H1 (cell line): ENCODE measurements at regions not wholly inside any gene's neighbourhood (a gene's known extent, or its start where the extent isn't known, plus 50 kb on each side); places are given as distances from the start of the nearest gene placed in this dataset.
"Not testable (repeated sequence)": the region's sequence is repeated elsewhere in the genome, so short reads cannot be mapped to it uniquely, and the experiment has no call there.

Source experiments
- CTCF ChIA-PET: fragments of 300-600 bp; sonication (Branson Sonifier 250); formaldehyde crosslinking; loops from one replicate; lab custom pipeline; 2021; ENCODE audit not compliant: partially characterized antibody; lab: Charles Lee
- POLR2A ChIA-PET: fragments of 300-600 bp; sonication (Branson Sonifier 250); formaldehyde crosslinking; loops from one replicate; lab custom pipeline; 2021; ENCODE audit warnings: inconsistent platforms; ENCODE audit not compliant: partially characterized antibody; lab: Charles Lee
- DNase-seq, 2 experiments: peaks; one replicate each; pipeline versions ENCODE4 v3.0.0 to v3.0.0-alpha.2; 2010 to 2022; ENCODE audit warnings: low spot score in 2 of 2, low read depth in 1 of 2, mixed read lengths in 1 of 2
- FAIRE-seq: peaks from 2 replicates; lab custom pipeline; 2011; peaks lifted over from hg19 to GRCh38; lab: Jason Lieb, UNC
- H2AFZ ChIP-seq: 2 replicates; pipeline ENCODE4 v1.8.1; 2012; ENCODE audit warnings: low read length, inconsistent platforms
- H2AK5ac ChIP-seq: 2 replicates; pipeline ENCODE4 v1.6.1; 2013; ENCODE audit warnings: low read depth, low read length
- H2BK120ac ChIP-seq: replicated peaks from 2 replicates; pipeline ENCODE3; 2013; ENCODE audit warnings: low read depth, low read length, inconsistent platforms
- H2BK12ac ChIP-seq: 2 replicates; pipeline ENCODE4 v1.6.1; 2013; ENCODE audit warnings: low read depth, low read length
- H2BK15ac ChIP-seq: 2 replicates; pipeline ENCODE4 v1.6.1; 2013; ENCODE audit warnings: low read length
- H2BK20ac ChIP-seq: 2 replicates; pipeline ENCODE4 v1.6.1; 2013; ENCODE audit warnings: low read length
- H2BK5ac ChIP-seq: 2 replicates; pipeline ENCODE4 v1.6.1; 2013; ENCODE audit warnings: low read depth, low read length
- H3K14ac ChIP-seq: 2 replicates; pipeline ENCODE4 v1.6.1; 2013; ENCODE audit warnings: inconsistent platforms; ENCODE audit not compliant: insufficient read length
- H3K18ac ChIP-seq: 2 replicates; pipeline ENCODE4 v1.6.1; 2013; ENCODE audit warnings: low read length; ENCODE audit errors: extremely low read depth
- H3K23ac ChIP-seq: 2 replicates; pipeline ENCODE4 v1.6.1; 2013; ENCODE audit warnings: inconsistent platforms; ENCODE audit not compliant: insufficient read length
- H3K23me2 ChIP-seq: 2 replicates; pipeline ENCODE4 v1.6.1; 2013; ENCODE audit warnings: low read depth, low read length
- H3K27ac ChIP-seq: 2 replicates; pipeline ENCODE4 v1.6.1; 2011; ENCODE audit warnings: low read depth, low read length, inconsistent platforms
- H3K27me3 ChIP-seq, 4 experiments: replicated peaks in 1 of 4; 1 replicate in 1 of 4; 2 replicates in 3 of 4; pipeline versions ENCODE4 v1.6.1 to v1.8.1; 2011 to 2013; ENCODE audit warnings: low read length in 3 of 4, mild to moderate bottlenecking in 3 of 4, inconsistent platforms in 2 of 4, mixed read lengths in 2 of 4, moderate library complexity in 1 of 4; ENCODE audit not compliant: control insufficient read depth in 3 of 4, insufficient read depth in 3 of 4; ENCODE audit errors: extremely low read depth in 1 of 4
- H3K36me3 ChIP-seq, 4 experiments: 2 replicates each; pipeline versions ENCODE4 v1.6.1 to v1.8.1; 2011 to 2013; ENCODE audit warnings: mild to moderate bottlenecking in 4 of 4, low read length in 3 of 4, moderate library complexity in 2 of 4, control low read depth in 1 of 4, inconsistent platforms in 1 of 4; ENCODE audit not compliant: insufficient read depth in 4 of 4, control insufficient read depth in 2 of 4
- H3K4ac ChIP-seq: replicated peaks from 2 replicates; pipeline ENCODE3; 2013; ENCODE audit warnings: low read length, low read depth, mixed read lengths, inconsistent platforms; ENCODE audit not compliant: insufficient read length
- H3K4me1 ChIP-seq, 4 experiments: replicated peaks in 1 of 4; 1 replicate in 1 of 4; 2 replicates in 3 of 4; pipeline versions ENCODE4 v1.6.1 to v1.8.1; 2011 to 2013; ENCODE audit warnings: low read length in 3 of 4, inconsistent platforms in 2 of 4, mixed read lengths in 1 of 4; ENCODE audit not compliant: insufficient read depth in 4 of 4, control insufficient read depth in 3 of 4
- H3K4me2 ChIP-seq, 2 experiments: 2 replicates each; pipeline versions ENCODE4 v1.6.1 to v1.8.1; 2011 to 2013; ENCODE audit warnings: low read depth in 2 of 2, low read length in 2 of 2, control low read depth in 1 of 2, inconsistent platforms in 1 of 2, mild to moderate bottlenecking in 1 of 2; ENCODE audit not compliant: insufficient read depth in 1 of 2
- H3K4me3 ChIP-seq, 4 experiments: fragments of 200-600, 300-600 bp in 1 of 4; sonication (generic), shearing (Covaris generic), sonication (Bioruptor Twin) in 1 of 4; 2 replicates each; pipeline versions ENCODE4 v1.5.1 to v1.8.1; 2011 to 2016; ENCODE audit warnings: low read length in 4 of 4, low read depth in 3 of 4, control low read depth in 2 of 4, inconsistent platforms in 2 of 4, mild to moderate bottlenecking in 2 of 4, mixed read lengths in 1 of 4, moderate library complexity in 1 of 4; ENCODE audit not compliant: insufficient read depth in 2 of 4; ENCODE audit errors: extremely low read depth in 1 of 4
- H3K56ac ChIP-seq: replicated peaks from 2 replicates; pipeline ENCODE3; 2013; ENCODE audit warnings: low read depth, mild to moderate bottlenecking, mixed read lengths, low read length, inconsistent platforms; ENCODE audit not compliant: insufficient read length
- H3K79me1 ChIP-seq: 2 replicates; pipeline ENCODE4 v1.6.1; 2013; ENCODE audit warnings: low read depth, low read length, control low read depth
- H3K79me2 ChIP-seq, 2 experiments: 2 replicates each; pipeline versions ENCODE4 v1.6.1 to v1.8.1; 2012 to 2013; ENCODE audit warnings: low read length in 2 of 2, mild to moderate bottlenecking in 2 of 2, inconsistent platforms in 1 of 2; ENCODE audit not compliant: insufficient read depth in 2 of 2, control insufficient read depth in 1 of 2
- H3K9ac ChIP-seq, 4 experiments: replicated peaks in 1 of 4; 1 replicate in 1 of 4; 2 replicates in 3 of 4; pipeline versions ENCODE4 v1.6.1 to v1.8.1; 2011 to 2013; ENCODE audit warnings: low read depth in 3 of 4, low read length in 3 of 4, control low read depth in 2 of 4, mild to moderate bottlenecking in 2 of 4, moderate library complexity in 2 of 4, inconsistent platforms in 1 of 4; ENCODE audit errors: extremely low read depth in 1 of 4
- H3K9me3 ChIP-seq, 2 experiments: 2 replicates each; pipeline versions ENCODE4 v1.6.1 to v1.8.1; 2012 to 2013; ENCODE audit warnings: mild to moderate bottlenecking in 2 of 2, moderate library complexity in 2 of 2, control low read depth in 1 of 2, inconsistent platforms in 1 of 2, low read depth in 1 of 2, low read length in 1 of 2, mixed read lengths in 1 of 2; ENCODE audit not compliant: insufficient read depth in 2 of 2
- H4K20me1 ChIP-seq, 2 experiments: replicated peaks in 1 of 2; 2 replicates each; pipeline versions ENCODE3 to v1.8.1; 2011 to 2013; ENCODE audit warnings: inconsistent platforms in 2 of 2, low read length in 2 of 2, mild to moderate bottlenecking in 1 of 2; ENCODE audit not compliant: insufficient read depth in 2 of 2, control insufficient read depth in 1 of 2
- H4K5ac ChIP-seq: 2 replicates; pipeline ENCODE4 v1.6.1; 2013; ENCODE audit warnings: low read length, low read depth, mixed read lengths, inconsistent platforms; ENCODE audit not compliant: insufficient read length
- H4K8ac ChIP-seq: 2 replicates; pipeline ENCODE4 v1.8.0; 2013; ENCODE audit warnings: mild to moderate bottlenecking, moderate library complexity, low read length, inconsistent platforms; ENCODE audit not compliant: insufficient read depth; ENCODE audit errors: extremely low read depth
- H4K91ac ChIP-seq: replicated peaks from 2 replicates; pipeline ENCODE3; 2013; ENCODE audit warnings: low read length, mixed read lengths, inconsistent platforms; ENCODE audit not compliant: insufficient read length
- CBX5 ChIP-seq: fragments of 300-800, 300-1000 bp; sonication (generic); IDR thresholded peaks from 2 replicates; pipeline ENCODE4 v1.7.1; 2016; ENCODE audit warnings: antibody characterized with exemption, low read length, low read depth
- EZH2 ChIP-seq: fragments of 200-600 bp; sonication (generic); IDR thresholded peaks from 2 replicates; pipeline ENCODE4 v1.7.1; 2012; ENCODE audit warnings: low read depth, mild to moderate bottlenecking, moderate library complexity, low read length, inconsistent platforms; ENCODE audit not compliant: severe bottlenecking
- PHF8 ChIP-seq: fragments of 200-600 bp; sonication (generic); conservative IDR thresholded peaks from 2 replicates; pipeline ENCODE4 v1.7.1; 2012; ENCODE audit warnings: low read depth, mild to moderate bottlenecking, inconsistent platforms, low read length, moderate library complexity
- RAD21 ChIP-seq, 2 experiments: IDR thresholded peaks in 1 of 2; conservative IDR thresholded peaks in 1 of 2; 2 replicates each; pipeline ENCODE4 v1.6.1; 2011; ENCODE audit warnings: low read depth in 2 of 2, low read length in 2 of 2, improper control_type of control experiment in 1 of 2, inconsistent platforms in 1 of 2, mild to moderate bottlenecking in 1 of 2, moderate library complexity in 1 of 2
- RNF2 ChIP-seq: fragments of 200-900, 300-1000 bp; sonication (generic); IDR thresholded peaks from 2 replicates; pipeline ENCODE4 v1.7.1; 2016; ENCODE audit warnings: borderline replicate concordance, low read depth, mild to moderate bottlenecking, antibody characterized with exemption, low read length; ENCODE audit not compliant: poor library complexity, severe bottlenecking; ENCODE audit errors: missing control alignments
- RXRA ChIP-seq: IDR thresholded peaks from 2 replicates; pipeline ENCODE4 v1.6.1; 2011; ENCODE audit warnings: low read depth, mild to moderate bottlenecking, low read length, moderate library complexity; ENCODE audit not compliant: insufficient read depth
- ZNF274 ChIP-seq: IDR thresholded peaks from 2 replicates; pipeline ENCODE4 v1.7.0; 2012; ENCODE audit warnings: low read length, borderline replicate concordance; ENCODE audit errors: extremely low read depth
- WGBS, 2 experiments: shearing (Covaris generic) in 1 of 2; methylation state at CpG; one replicate each; pipeline versions ENCODE4 v1.1.6 to v1.1.7; 2013 to 2015; ENCODE audit warnings: low lambda C conversion rate in 2 of 2, mixed read lengths in 2 of 2, inconsistent platforms in 1 of 2, low coverage in 1 of 2, missing lambda C conversion rate in 1 of 2; ENCODE audit not compliant: insufficient replicate concordance in 2 of 2, insufficient coverage in 1 of 2, insufficient read length in 1 of 2; ENCODE audit errors: extremely low coverage in 1 of 2, missing lambda C conversion rate in 1 of 2; 5-methylcytosine and 5-hydroxymethylcytosine counted together
- TF ChIP-seq, protein P1 (sequence below): IDR thresholded peaks from 2 replicates; pipeline ENCODE4 v1.6.1; 2011; ENCODE audit warnings: low read length, improper control_type of control experiment

DNA sequence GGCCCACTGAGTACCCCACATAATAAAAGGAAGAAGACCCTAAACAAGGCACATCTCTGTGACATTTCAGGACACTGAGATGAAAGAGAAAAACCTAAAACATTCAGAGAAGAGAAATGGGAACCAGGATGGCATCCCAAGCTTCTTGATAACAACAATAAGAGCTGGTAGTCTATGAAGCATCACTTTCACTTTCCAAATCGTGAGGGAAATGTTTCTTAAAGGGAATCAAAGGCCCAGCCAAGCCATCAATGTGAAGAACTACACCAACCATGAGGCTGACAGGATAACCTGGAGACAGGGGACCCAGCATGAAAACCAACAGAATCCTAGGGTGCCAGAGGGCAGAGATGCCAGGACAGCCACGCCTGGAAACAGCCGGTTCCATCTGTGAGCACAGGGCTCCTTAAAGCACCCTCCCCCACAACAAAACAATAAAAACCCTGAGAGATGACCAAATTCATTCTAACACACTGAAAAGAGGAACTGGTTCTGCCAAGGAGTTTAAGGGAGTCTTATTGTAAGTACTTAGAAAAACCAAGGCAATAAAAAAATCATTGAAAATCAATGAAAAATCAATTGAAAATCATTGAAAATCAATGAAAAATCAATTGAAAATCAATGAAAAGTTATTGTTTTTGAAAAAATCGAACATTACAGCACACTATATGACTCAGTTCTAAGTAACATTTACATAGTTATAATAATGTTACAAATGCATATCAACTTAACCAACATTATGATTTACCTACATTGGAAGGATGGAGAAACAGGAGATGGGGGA, 141.5 kb upstream of the ERG start (continued):
- TF ChIP-seq EZH2, result no peak
- no peak for TF ChIP-seq RXRA
- no peak for TF ChIP-seq PHF8
- TF ChIP-seq, protein P1, sequence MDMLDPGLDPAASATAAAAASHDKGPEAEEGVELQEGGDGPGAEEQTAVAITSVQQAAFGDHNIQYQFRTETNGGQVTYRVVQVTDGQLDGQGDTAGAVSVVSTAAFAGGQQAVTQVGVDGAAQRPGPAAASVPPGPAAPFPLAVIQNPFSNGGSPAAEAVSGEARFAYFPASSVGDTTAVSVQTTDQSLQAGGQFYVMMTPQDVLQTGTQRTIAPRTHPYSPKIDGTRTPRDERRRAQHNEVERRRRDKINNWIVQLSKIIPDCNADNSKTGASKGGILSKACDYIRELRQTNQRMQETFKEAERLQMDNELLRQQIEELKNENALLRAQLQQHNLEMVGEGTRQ, result no peak
- TF ChIP-seq RAD21 (IDR thresholded peaks at IDR 0.05 in 1 of 2, conservative IDR thresholded peaks at IDR 0.05 in 1 of 2; ENCODE audit: low read depth in 2 of 2, low read length in 2 of 2), result no peak
- TF ChIP-seq CBX5, result no peak
- no peak for TF ChIP-seq ZNF274
- TF ChIP-seq RNF2, result no peak

DNA sequence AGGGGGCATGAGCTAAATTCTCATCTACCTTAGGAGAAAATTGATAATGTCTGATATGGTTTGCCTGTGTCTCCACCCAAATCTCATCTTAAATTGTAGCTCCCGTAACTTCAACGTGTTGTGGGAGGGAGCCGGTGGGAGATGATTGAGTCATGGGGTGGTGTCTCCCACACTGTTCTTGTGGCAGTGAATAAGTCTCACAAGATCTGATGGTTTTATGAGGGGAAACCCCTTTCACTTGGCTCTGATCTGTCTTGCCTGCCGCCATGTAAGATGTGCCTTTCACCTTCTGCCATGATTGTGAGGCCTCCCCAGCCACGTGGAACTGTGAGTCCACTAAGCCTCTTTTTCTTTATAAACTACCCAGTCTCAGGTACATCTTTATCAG, 142.1 kb upstream of the ERG start:
- H3K4ac ChIP-seq, H2BK5ac ChIP-seq, H3K27me3 ChIP-seq, H3K27ac ChIP-seq, H2BK15ac ChIP-seq, H2AK5ac ChIP-seq, H2AFZ ChIP-seq, H3K56ac ChIP-seq, H3K36me3 ChIP-seq, POLR2A ChIA-PET, H3K9ac ChIP-seq, H3K18ac ChIP-seq, H4K20me1 ChIP-seq, H4K91ac ChIP-seq, DNase-seq, H3K4me2 ChIP-seq, H2BK12ac ChIP-seq, H3K79me2 ChIP-seq, FAIRE-seq, H3K23ac ChIP-seq, H3K79me1 ChIP-seq, H3K14ac ChIP-seq, H2BK120ac ChIP-seq, H3K9me3 ChIP-seq, H3K4me3 ChIP-seq, H2BK20ac ChIP-seq, H4K5ac ChIP-seq, H4K8ac ChIP-seq, H3K23me2 ChIP-seq: not testable (repeated sequence)
- 91% methylated on average over 5 of the region's 5 CpGs; no CpG with 5 or more reads in 1 of the 2 experiments for whole genome bisulfite sequencing, 2 experiments
- CTCF ChIA-PET, result interaction anchor here (0.9 kb wide), 1 partner anchor 87 kb away, joined by 3 read pairs; no protein-coding TSS in a partner anchor
- H3K4me1 ChIP-seq, result peaks cover 6 to 17% (median 11%) of the 10 kb centered on the region in 4 experiments; a peak in 6 of 7 replicates
